Stimulated activated naive CD4-positive, alpha-beta T cell (primary cell): ENCODE measurements at regions not wholly inside any gene's neighbourhood (a gene's known extent, or its start where the extent isn't known, plus 50 kb on each side); places are given as distances from the start of the nearest gene placed in this dataset.
"Not testable (repeated sequence)": the region's sequence is repeated elsewhere in the genome, so short reads cannot be mapped to it uniquely, and the experiment has no call there.

ENCODE experiments used
- DNase-seq, 6 experiments: peaks; one replicate each; lab custom pipeline; 2025; lab: John Stamatoyannopoulos, UW

DNA sequence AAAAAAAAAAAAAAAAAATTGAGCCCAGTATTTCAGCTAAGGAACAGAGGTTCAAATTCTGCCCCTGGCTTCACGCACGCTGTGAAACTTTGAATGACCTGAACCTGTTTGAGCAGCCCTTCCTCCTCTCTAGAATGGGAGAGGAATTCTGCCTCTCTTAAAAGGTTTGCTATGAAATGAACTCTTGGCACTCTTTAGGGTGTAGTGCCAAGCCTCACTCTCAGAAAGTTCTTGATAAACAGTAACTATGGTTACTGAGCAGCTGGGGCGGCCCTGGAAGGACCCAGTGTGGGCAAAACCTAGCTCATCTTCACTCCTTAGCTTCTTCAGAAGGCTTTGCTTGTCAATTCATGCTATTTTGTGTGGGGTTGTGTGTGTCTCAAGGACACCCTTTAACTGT is 73.7 kb downstream of the GEMIN8 start:
- no peak for DNase-seq

DNA sequence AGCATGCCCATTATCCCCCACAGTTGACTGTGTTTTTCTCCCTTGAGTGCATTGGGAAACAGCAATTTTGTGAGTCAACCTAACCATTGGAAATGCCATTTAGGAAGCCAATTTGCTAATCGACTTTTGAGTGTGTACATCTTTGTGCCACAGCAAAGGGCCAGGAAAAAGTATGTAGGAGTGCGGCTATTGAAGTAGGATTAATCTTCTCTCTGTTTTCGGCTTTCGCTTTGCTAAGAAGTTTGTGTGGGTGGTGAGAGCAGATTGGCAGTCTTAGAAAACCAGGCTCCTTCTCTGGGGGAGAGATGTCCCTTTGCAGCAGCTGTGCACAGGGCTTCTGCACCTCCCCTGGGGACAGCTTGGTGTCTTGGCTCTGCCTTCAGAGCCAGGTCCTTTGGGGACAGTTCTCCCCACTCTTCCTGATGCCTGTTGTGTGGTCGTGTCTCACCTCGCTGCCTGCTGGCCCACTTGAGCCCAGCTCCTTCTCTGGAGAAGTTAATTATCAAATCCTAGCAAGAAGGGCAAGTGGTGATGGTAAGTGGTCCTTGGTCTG is 74.5 kb downstream of the GEMIN8 start:
- no peak for DNase-seq

DNA sequence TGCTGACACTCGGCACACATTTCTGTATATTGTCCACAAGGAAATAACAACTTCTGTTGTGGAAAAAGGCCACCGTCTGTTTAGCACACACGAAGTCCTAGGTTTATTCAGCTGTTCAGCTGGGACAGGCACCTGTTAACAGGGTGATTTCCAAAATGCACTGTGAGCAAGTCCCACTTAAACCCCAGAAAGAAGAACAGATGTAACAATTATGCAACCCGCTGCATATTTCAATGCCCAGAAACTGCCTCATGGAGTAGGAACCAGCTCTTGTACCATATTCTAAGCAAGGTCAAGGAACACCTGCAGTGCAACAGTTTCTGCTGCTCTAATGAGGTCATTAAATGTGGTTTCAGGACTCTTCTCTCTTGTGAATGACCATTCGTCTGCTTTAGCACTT is 77.1 kb downstream of the GEMIN8 start:
- no peak for DNase-seq

DNA sequence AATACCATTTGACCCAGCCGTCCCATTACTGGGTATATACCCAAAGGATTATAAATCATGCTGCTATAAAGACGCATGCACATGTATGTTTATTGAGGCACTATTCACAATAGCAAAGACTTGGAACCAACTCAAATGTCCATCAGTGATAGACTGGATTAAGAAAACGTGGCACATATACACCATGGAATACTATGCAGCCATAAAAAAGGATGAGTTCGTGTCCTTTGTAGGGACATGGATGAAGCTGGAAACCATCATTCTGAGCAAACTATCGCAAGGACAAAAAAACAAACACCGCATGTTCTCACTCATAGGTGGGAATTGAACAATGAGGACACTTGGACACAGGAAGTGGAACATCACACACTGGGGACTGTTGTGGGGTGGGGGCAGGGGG is 83.5 kb downstream of the GEMIN8 start:
- not testable (repeated sequence) for DNase-seq

DNA sequence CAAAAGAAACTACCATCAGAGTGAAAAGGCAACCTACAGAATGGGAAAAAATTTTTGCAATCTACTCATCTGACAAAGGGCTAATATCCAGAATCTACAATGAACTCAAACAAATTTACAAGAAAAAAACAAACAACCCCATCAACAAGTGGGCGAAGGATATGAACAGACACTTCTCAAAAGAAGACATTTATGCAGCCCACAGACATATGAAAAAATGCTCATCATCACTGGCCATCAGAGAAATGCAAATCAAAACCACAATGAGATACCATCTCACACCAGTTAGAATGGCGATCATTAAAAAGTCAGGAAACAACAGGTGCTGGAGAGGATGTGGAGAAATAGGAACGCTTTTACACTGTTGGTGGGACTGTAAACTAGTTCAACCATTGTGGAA is 83.9 kb downstream of the GEMIN8 start:
- not testable (repeated sequence) for DNase-seq

DNA sequence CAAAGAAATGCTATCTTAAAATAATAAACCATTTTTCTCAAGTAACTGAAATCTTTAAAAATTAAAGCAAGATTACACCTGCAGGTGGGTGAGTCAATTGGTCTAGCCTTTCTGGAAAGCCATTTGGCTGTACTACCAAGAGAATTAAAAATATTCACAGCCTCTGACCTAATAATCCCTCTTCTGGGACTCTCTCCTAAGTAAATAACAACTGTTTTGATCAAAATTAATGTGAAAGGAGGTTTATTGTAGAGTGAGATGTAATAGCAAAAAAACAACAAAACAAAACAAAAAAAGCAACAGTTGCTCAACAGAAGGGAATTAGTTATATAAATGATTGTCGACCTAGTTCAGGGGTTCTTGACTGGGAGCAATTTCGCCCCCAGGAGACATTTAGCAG is 89.0 kb downstream of the GEMIN8 start:
- no peak for DNase-seq

DNA sequence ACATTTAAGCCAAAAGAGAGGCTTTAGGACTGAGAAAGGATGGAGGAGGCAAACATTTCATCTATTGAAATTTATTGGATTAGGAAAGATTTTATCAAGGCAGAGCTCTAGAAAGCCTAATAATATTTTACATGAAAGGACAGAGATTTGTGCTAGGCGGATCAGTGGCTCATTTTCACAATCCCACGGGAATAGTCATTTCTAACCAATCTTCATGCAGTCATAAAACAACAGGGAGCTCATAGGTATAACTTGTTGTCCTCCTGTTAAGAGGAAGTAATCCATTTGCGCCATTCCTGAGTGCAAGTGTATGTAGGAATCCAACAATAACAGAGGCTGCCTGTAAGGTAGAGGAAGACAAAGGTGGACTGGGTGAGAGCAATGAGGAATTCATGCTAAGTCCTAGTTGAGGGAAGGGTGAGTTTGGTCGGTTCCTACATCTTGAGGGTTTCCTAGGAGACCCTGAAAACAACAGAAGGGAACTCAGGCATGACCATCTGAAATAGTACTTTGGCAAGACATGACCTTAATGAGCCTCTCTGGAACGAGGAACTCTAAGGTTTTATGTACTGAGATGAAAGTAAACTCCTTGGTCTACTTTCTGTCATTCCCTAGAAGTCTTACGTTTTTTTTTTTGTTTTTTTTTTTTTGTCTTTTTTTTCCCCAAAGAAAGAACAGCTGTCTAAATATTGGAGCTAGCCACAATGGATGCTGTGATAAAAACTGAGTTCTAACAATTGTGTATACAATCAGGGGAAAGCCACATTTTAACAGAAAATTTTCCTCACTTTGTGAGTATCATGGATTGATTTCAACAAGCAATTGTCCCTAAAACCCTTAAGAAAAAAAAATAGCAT is 89.7 kb downstream of the GEMIN8 start:
- no peak for DNase-seq

DNA sequence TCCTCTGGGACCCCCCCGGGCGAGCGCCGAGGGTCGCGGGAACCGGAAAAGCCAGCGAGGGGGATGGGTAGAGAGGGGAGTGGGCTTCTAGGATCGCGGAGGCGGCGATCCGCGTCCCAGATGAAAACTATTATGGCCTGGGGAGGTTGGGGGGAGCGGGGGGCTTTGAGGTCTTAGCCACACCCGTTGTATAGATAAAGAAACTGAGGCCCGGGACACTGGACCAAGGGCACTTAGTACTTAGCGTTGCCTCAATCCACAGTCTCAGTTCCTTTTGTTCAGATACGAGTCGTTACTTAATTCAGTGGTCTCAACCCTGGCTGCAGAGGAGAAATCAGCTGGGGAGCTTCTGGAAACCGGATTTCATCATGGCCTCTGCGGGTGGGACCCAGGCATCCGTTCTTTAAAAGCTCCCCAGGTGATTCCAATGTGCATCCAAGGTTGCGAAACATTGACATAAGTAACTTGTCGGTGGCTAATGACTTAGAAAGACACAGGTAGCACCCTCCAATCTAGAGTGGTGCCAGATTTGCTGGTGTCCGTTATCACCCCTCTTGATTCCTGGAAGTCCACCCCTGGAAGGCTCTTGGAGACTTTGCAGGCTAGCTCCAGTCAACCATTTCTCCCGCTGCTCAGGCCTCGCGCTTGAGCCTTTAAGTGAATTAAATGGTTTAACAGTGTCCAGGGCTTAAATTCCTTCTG is 90.7 kb downstream of the GEMIN8 start:
- no peak for DNase-seq

DNA sequence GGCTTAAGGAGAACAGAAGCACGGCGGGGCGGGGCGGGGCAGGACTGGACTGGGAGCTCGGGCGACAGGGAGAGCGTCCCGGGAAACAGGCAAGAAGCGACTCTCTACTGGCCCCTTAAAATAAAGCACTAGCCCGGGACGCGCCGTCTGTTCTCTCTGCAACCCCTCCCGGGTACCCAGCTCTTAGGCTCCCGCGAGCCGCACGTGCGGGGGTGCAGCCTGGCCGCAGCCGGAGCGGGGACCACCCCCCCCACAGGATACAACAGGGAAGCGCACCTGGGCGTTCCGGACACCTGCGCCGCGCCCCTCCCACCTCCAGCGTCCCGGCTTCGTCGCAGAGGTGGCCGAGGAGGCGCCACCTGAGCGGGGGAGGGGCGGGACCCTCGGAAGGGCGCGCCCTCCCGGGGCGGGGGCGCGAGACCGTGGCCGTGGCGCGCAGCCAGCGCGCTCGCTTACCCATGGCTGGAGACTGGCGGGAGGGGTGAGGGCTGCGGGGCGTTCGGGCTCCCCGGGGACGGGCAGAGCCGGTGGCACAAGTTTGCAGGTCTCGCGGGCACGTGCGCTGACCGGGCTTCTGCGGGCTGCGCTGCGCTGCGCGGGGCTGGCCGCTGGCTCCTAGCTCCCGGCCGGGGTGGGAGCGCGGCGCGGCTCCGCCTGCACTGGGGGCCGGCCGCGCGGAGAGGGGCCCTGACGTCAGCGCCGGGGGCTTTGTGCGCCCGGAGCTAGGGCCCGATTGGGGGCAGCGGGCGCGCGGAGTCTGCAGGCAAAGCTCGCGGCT is 91.5 kb downstream of the GEMIN8 start:
- no peak for DNase-seq

DNA sequence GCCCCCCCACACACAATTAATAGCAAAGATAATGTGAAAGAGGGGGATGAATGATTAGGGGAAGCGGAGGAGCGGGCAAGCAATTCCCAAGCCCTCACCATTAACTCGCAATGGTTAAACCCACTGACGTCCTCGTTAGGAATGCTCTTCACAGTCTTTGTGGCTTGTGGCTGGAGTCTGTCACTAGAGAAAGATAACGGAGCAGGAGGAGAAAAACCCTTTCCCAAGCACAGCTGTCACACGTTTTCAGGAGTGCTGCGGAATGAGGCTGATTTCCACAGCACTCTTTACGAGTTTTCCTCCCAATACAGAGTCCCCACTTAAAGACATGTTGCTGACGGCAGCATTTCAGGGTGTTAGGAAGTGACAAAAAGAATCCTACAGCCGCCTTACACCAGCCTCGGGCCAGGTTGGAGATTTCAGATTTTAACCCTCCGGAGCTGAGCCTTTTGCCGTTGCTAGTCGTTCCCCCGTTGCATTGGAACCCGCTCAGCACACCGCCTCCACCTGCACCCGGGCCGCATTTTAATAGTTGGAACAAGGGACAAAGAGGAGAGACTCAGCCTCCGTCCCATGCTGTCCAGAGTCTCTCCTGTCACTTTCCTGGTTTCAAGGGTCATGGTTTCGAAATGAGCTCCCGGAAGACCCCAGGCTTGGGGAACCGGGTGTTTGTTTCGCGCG is 92.2 kb downstream of the GEMIN8 start:
- peak in 1 of 6 experiments; percentile 4 for DNase-seq

DNA sequence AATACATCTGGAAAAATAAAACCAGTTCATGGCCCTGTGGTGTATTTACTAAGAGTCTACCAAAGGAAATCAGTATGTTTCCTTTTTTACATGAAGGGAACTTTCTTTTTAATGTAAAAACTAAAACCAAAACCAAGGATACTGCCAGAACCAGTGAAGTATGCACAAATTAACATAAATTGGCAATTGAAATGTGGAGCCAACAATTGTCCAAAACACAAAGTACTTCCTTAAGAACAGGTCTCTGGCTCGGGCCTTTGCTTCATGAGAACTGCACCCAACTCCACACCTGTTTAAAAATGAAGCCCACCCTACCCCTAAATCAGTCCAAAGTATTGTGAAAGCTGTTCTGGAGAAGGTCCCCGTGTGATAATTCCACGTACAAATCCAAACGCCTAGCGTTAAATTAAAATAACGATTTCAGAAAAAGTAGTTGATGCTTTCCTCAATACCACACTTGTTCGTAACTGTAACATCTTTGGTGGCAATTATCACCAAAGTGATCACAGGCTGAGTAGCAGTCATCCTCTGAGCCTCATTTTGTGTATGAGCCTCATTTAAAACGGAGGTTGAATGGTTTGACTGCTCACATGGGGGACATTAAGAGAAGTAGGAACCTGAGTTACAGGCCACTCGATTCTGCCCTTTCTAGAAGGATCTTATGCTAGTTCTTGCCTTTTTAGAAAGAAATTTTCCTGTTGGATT is 93.0 kb downstream of the GEMIN8 start:
- DNase-seq = no peak

DNA sequence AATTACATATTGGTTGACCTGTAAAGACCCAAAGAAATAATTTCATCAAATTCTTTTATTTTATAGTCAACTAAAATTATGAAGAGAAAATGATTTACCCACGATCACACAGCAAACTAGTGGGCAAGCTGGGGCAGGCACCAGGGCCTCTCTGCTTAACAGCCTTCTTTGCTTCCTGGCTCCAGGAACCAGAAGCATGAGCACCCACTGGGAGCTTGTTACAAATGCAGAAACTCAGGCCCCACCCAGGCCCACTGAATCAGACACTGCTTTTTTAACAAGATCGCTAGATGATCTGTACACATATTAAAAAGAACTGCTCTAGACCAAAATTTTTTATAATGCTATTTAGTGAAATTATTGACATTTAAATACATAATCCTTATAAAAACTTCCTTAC is 95.0 kb downstream of the GEMIN8 start:
- no peak for DNase-seq

DNA sequence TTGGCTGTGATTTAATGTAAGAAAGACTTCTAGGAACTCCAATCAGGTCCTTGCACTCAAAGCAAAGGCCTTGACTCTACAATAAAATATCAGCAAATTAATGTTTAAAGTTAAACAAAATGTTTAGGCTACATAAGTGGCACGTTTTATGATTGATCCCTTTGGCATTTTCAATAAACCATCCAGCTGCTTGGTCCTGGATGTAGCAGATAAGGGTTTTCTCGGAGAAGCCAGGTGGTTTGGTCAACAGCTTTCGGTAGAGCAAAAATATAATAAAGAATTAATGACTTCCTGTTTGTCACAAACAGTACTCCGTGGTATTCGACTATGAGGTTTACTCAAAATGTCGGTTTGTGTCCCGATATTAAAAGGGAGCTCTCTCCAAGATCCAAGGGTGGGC is 95.8 kb downstream of the GEMIN8 start:
- DNase-seq = no peak

DNA sequence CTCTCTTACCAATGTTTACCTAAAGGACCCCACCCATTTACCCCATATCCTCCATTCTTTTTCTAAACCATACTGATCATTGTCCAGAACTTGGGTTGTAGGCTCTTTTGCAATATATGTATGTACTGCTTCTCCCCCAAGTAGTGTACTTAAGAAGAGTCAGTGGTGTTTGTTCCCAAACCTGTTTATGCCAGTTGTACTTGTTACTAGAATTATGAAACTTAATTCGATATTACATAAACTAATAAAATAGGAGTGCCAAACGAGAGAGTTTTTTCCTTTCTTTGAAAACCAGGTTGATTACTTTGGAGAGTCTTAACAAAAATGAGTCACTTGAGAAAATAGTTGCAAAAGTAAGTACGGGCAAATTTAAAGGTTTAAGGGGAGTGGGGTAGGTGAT is 96.3 kb downstream of the GEMIN8 start:
- no peak for DNase-seq

DNA sequence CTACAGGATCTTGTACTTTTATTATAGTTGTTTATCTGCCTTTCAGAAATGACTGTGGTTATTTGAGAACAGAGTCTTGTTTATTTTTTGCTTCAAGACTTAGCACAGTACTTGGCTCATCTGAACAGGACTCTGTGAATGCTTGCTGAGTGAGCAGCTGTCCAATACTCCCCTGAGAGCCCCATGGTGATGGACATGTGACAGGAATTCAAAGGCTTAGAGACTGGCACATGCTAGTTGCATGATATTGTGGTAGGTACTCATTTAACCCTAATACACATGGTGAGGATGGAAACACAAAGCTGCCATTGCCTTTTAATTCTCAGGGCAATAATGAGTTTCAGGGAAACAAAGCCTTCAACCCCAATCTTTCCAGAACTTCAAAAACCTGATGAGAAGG is 97.3 kb downstream of the GEMIN8 start:
- no peak for DNase-seq

DNA sequence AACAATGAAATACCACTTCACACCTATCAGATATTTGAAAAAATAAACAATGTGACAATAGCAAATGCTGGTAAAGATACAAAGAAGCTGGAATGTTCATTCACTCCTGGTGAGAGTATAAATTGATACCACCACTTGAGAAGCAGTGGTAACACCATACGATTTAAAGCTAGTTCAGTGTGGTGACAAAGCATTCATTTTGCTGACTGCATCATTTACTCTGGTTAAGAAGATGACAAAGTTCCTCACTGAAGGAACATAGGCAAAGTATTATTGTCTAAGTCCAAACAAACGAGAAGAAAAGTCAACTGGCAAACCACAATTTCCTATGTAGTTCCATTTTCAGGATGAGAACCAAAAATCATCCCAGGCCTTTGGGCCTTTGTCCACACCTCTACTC is 102.5 kb downstream of the GEMIN8 start:
- DNase-seq = no peak

DNA sequence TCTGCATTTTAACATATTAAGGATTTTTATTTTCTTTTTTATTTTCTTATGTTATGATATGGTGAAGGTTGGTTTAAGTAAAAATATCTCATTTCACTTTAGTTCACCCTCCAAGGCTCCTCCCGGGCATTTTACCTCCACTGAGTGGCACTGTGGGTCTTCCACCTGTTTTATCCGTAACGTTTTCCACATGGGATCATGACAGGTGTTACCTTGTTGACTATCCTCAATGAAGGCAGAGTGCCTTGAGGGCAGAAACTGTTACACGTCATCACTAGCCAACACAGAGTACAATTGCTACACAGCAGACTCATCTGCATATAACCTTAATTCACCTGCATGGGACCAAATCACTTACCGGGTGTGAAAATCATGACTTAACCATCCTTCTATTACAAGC is 105.8 kb downstream of the GEMIN8 start:
- DNase-seq = no peak

DNA sequence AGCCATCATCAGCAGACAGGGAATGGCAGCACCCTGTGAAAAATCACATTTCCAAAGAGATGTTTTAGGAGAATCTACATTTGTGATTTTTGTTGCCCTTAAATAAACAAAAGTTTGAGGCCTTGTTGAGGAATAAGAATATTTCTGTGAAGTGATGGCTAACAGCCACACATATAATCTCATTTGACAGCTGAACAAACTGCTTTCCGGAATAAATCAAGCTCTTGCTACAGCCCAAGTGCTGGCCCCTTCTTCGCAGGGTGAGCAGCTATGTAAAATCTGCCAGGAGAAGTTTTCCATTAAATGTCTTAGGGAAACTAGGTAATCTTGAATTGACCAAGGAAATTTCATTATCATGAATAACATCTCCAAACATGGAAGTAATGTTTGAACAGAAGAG is 106.4 kb upstream of the GPM6B start:
- no peak for DNase-seq

DNA sequence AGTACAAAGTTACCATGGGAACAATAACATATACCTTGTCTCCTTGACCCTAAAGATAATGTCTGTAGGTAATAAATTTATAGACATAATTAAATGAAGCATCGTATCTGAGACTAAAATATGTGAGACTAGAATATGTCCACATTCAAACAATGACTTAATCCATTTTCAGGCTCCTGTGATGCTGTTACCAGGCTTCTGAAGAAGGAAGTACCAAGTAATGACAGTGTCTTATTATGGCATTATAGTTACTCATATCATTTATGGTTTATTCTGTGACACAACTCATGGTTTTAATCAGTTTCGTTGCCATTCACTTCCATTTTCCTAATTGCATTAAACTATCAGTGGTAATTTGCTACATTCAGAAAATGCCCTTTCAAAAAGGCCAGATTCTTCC is 100.6 kb upstream of the GPM6B start:
- no peak for DNase-seq

DNA sequence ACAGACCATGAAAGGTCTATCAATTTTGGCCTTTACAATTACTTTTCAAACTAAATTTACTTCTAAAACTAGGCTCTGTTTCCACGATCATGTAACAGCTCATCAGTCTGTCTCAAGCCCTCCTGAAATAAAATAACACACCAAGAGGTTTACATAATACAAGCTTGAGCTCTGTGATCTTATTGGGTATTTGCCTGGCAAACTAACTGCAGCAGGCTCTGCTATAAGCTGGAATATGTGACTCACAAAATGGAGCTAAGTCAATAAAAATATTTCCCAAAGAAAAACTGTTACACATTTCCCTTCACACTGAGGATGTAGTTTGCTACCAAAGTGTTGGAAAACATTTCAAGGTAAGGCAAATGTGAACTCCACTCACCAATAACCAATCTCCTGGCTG is 94.7 kb upstream of the GPM6B start:
- no peak for DNase-seq

DNA sequence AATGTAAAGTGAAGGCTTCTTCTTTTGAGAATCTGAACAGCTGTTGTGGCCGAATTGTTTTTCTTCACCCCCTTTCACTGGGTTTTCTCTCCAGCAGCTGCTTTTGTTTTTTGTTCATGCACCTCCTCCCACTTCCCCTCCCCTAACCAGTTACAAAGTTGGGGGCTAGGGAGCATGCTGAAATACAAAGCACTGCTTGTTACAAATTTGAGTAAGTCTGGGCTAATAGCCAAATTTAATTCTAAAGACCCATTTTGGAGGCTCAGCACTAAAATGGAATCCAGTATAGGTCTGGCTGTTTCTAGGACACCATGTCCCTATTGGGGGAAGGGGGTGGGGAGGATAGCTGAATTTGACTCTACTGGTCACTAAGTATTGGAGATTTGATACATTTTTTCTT is 89.2 kb upstream of the GPM6B start:
- DNase-seq = no peak
